K562 (cell line): ENCODE measurements at regions not wholly inside any gene's neighbourhood (a gene's known extent, or its start where the extent isn't known, plus 50 kb on each side); places are given as distances from the start of the nearest gene placed in this dataset.

ENCODE experiments used
- ATAC-seq: fragments of 200-7000 bp; cut with Tn5 transposase; 3 replicates; pipeline ENCODE4 v1.9.1; 2020; ENCODE audit warnings: moderate library complexity
- BruUV-seq: library from RNA; stranded (reverse); fragments of 400-500 nt; replicated peaks from 2 replicates; lab custom pipeline; 2021; lab: Mats Ljungman, UMichigan
- CTCF ChIA-PET: fragments of 300-600 bp; formaldehyde crosslinking; extraction: SDS; loops from one replicate; lab custom pipeline; 2021; ENCODE audit warnings: low intra/inter-chr PET ratio; lab: Yijun Ruan, JAX
- POLR2A ChIA-PET: fragments of 300-600, 350-650 bp; sonication (Branson Sonifier 250); formaldehyde crosslinking; extraction: SDS; loops from one replicate; lab custom pipeline; 2021; ENCODE audit warnings: antibody characterized with exemption, inconsistent platforms; lab: Yijun Ruan, JAX
- DNase-seq, 4 experiments: peaks; one replicate each; pipeline versions ENCODE4 v3.0.0 to v3.0.0-alpha.2; 2011 to 2018; ENCODE audit warnings: low spot score in 3 of 4, mixed read lengths in 3 of 4; ENCODE audit errors: extremely low read depth in 1 of 4
- FAIRE-seq: peaks from 2 replicates; lab custom pipeline; 2011; peaks lifted over from hg19 to GRCh38; lab: Jason Lieb, UNC
- H2AFZ ChIP-seq: 2 replicates; pipeline ENCODE4 v1.6.0; 2011; ENCODE audit warnings: low read depth, low read length, control low read depth, inconsistent platforms
- H3K27ac ChIP-seq: fragments of 200-600 bp; 3 replicates; pipeline ENCODE4 v1.8.0; 2011; ENCODE audit warnings: low read depth, mild to moderate bottlenecking, control low read depth, inconsistent platforms, low read length, moderate library complexity, mixed read lengths; ENCODE audit errors: extremely low read depth
- H3K27me3 ChIP-seq, 2 experiments: fragments of 300-600 bp in 1 of 2; 2 replicates in 1 of 2; 3 replicates in 1 of 2; pipeline versions ENCODE4 v1.6.0 to v1.8.0; 2011; ENCODE audit warnings: inconsistent platforms in 2 of 2, low read length in 2 of 2, mild to moderate bottlenecking in 1 of 2, mixed read lengths in 1 of 2, moderate library complexity in 1 of 2; ENCODE audit not compliant: control insufficient read depth in 2 of 2, insufficient read depth in 2 of 2
- H3K36me3 ChIP-seq: fragments of 300-600 bp; 3 replicates; pipeline ENCODE4 v1.8.0; 2011; ENCODE audit warnings: mild to moderate bottlenecking, low read length, inconsistent platforms; ENCODE audit not compliant: control insufficient read depth, insufficient read depth
- H3K4me1 ChIP-seq, 2 experiments: fragments of 200-600 bp in 1 of 2; replicated peaks in 1 of 2; 2 replicates in 1 of 2; 3 replicates in 1 of 2; pipeline versions ENCODE4 v1.5.1 to v1.8.0; 2011; ENCODE audit warnings: inconsistent platforms in 2 of 2, low read length in 2 of 2, mild to moderate bottlenecking in 1 of 2, mixed read lengths in 1 of 2, moderate library complexity in 1 of 2; ENCODE audit not compliant: control insufficient read depth in 2 of 2, insufficient read depth in 2 of 2
- H3K4me2 ChIP-seq: 2 replicates; pipeline ENCODE4 v1.6.1; 2011; ENCODE audit warnings: low read length, control low read depth, inconsistent platforms, mixed read lengths; ENCODE audit not compliant: insufficient read depth
- H3K4me3 ChIP-seq: fragments of 200-600 bp; sonication (generic), shearing (Covaris generic); 2 replicates; pipeline ENCODE4 v1.5.1; 2016; ENCODE audit warnings: control low read depth, inconsistent platforms
- H3K79me2 ChIP-seq: fragments of 200-600 bp; 3 replicates; pipeline ENCODE4 v1.8.0; 2011; ENCODE audit warnings: low read length, inconsistent platforms; ENCODE audit not compliant: control insufficient read depth, insufficient read depth
- H3K9ac ChIP-seq, 2 experiments: 2 replicates each; pipeline versions ENCODE4 v1.6.0 to v1.6.1; 2011; ENCODE audit warnings: low read depth in 2 of 2, low read length in 2 of 2, control low read depth in 1 of 2, inconsistent platforms in 1 of 2, mild to moderate bottlenecking in 1 of 2, mixed read lengths in 1 of 2; ENCODE audit not compliant: insufficient read depth in 1 of 2
- H3K9me1 ChIP-seq: one replicate; pipeline ENCODE4 v1.6.0; 2011; ENCODE audit warnings: inconsistent platforms, mild to moderate bottlenecking, low read length, moderate library complexity; ENCODE audit not compliant: control insufficient read depth, insufficient read depth
- H3K9me3 ChIP-seq: replicated peaks from 2 replicates; pipeline ENCODE4 v1.5.1; 2011; ENCODE audit warnings: low read depth, low read length, inconsistent platforms; ENCODE audit not compliant: control insufficient read depth, insufficient read depth
- H4K20me1 ChIP-seq: replicated peaks from 2 replicates; pipeline ENCODE4 v1.6.1; 2011; ENCODE audit warnings: low read length, inconsistent platforms, mixed read lengths; ENCODE audit not compliant: control insufficient read depth, insufficient read depth
- ELF1 ChIP-seq: fragments of 200-800 bp; sonication (Bioruptor generic); IDR thresholded peaks from 2 replicates; pipeline ENCODE4 v1.6.1; 2016; ENCODE audit warnings: missing genetic modification characterization, missing compliant biosample characterization
- ELF4 ChIP-seq: fragments of 450-650 bp; formaldehyde crosslinking; IDR thresholded peaks from 2 replicates; pipeline ENCODE4 v1.4.0; 2022; ENCODE audit warnings: missing genetic modification characterization
- MED1 ChIP-seq: sonication (generic); formaldehyde crosslinking; IDR thresholded peaks from 2 replicates; pipeline ENCODE4 v1.8.1; 2023; ENCODE audit warnings: missing genetic modification reagents, borderline replicate concordance
- MYBL2 ChIP-seq, 2 experiments: fragments of 450-650 bp in 1 of 2; sonication (generic) in 1 of 2; formaldehyde crosslinking in 1 of 2; IDR thresholded peaks; 2 replicates each; pipeline versions ENCODE4 v1.6.1 to v1.8.1; 2017 to 2022; ENCODE audit warnings: borderline replicate concordance in 1 of 2, inconsistent platforms in 1 of 2, low read depth in 1 of 2, mild to moderate bottlenecking in 1 of 2, missing genetic modification reagents in 1 of 2, moderate library complexity in 1 of 2
- RBM14 ChIP-seq: fragments of 200-400 bp; formaldehyde crosslinking; IDR thresholded peaks from 2 replicates; pipeline ENCODE4 v1.6.1; 2018; ENCODE audit warnings: low read depth, mild to moderate bottlenecking, low read length, moderate library complexity, borderline replicate concordance; ENCODE audit not compliant: insufficient read depth
- RBM17 ChIP-seq: fragments of 200-400 bp; formaldehyde crosslinking; IDR thresholded peaks from 2 replicates; pipeline ENCODE4 v1.6.1; 2017; ENCODE audit warnings: low read depth, mild to moderate bottlenecking, low read length, borderline replicate concordance
- RBM39 ChIP-seq: fragments of 200-400 bp; formaldehyde crosslinking; optimal IDR thresholded peaks from 2 replicates; pipeline ENCODE3; 2018; ENCODE audit warnings: low read depth, low read length
- SPI1 ChIP-seq: IDR thresholded peaks from 2 replicates; pipeline ENCODE4 v1.6.1; 2011; ENCODE audit warnings: low read depth, low read length, control low read depth, borderline replicate concordance
- STAT5A ChIP-seq: IDR thresholded peaks from 2 replicates; pipeline ENCODE4 v1.6.1; 2012; ENCODE audit warnings: low read length, inconsistent platforms, borderline replicate concordance
- TCF3 ChIP-seq: sonication (generic); formaldehyde crosslinking; IDR thresholded peaks from 2 replicates; pipeline ENCODE4 v1.4.0; 2020; ENCODE audit warnings: mild to moderate bottlenecking, missing genetic modification reagents
- TRIM24 ChIP-seq, 2 experiments: fragments of 450-650 bp; IDR thresholded peaks; 2 replicates each; pipeline ENCODE4 v1.6.1; 2016
- WGBS: fragments of 100-300 bp; shearing (Covaris generic); methylation state at CpG from one replicate; pipeline ENCODE4 v1.1.6; 2016; ENCODE audit warnings: low coverage, mixed read lengths; ENCODE audit not compliant: insufficient coverage; ENCODE audit errors: missing lambda C conversion rate; 5-methylcytosine and 5-hydroxymethylcytosine counted together
- in situ Hi-C: fragments of 300-500 bp; cut with MboI; formaldehyde crosslinking; loops from 4 replicates; pipeline ENCODE4 v1.15.0; 2018; ENCODE audit warnings: inconsistent platforms, mixed read lengths
- intact Hi-C: fragments of 100-400 bp; cut with micrococcal nuclease; formaldehyde crosslinking; loops from 2 replicates; pipeline ENCODE4 v1.14.2; 2022
- TF ChIP-seq, protein P1 (sequence below): fragments of 450-650 bp; IDR thresholded peaks from 2 replicates; pipeline ENCODE4 v1.6.1; 2016; ENCODE audit warnings: borderline replicate concordance
- TF ChIP-seq, protein P2 (sequence below): fragments of 250-450 bp; sonication (Bioruptor Pico); IDR thresholded peaks from 2 replicates; pipeline ENCODE4 v1.4.0; 2020
- TF ChIP-seq, protein P3 (sequence below): fragments of 450-650 bp; IDR thresholded peaks from 2 replicates; pipeline ENCODE4 v1.6.1; 2016; ENCODE audit warnings: antibody characterized with exemption
- TF ChIP-seq, protein P4 (sequence below): sonication (generic); formaldehyde crosslinking; IDR thresholded peaks from 2 replicates; pipeline ENCODE4 v1.8.1; 2023; ENCODE audit warnings: mild to moderate bottlenecking, missing genetic modification reagents
- TF ChIP-seq, protein P5 (sequence below): fragments of 250-450 bp; sonication (Bioruptor Pico); IDR thresholded peaks from 2 replicates; pipeline ENCODE4 v1.8.0; 2022; ENCODE audit warnings: moderate library complexity, mild to moderate bottlenecking, inconsistent platforms

DNA sequence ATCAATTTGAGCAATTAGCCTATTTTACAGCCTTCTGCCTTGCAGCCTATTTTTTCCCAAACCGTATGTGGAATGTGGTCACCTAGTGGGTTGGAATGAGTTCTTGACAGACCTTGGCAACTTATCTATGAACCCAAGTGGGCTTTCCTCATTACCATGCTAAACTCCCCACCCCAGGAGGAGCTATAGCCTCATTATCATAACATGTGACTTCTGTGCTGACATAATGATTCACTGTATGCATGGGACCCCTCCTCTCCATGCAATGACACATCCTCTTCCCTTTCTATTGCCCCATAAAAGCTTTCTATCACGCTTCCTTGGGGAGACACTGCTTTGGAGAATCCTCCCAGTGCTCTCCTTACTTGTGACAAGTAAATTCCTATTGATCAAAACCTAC, 83.5 kb upstream of the FHIT start:
- ChIA-PET POLR2A (no interaction called here), CTCF (no interaction called here)
- H2AFZ ChIP-seq = no peak overlapping the region
- H3K27ac ChIP-seq = no peak overlapping the region
- no peaks in the 10 kb centered on the region for H3K79me2 ChIP-seq
- no peak overlapping the region for H3K4me2 ChIP-seq
- 0% methylated on average over 2 of the region's 2 CpGs for WGBS
- H3K9me1 ChIP-seq = no peaks in the 10 kb centered on the region
- no peaks in the 10 kb centered on the region for H3K4me1 ChIP-seq
- no peak for ATAC-seq
- in situ Hi-C loops = no loop called here
- no peak overlapping the region for H3K9ac ChIP-seq
- intact Hi-C loops = no loop called here
- FAIRE-seq = no peak
- H3K36me3 ChIP-seq = no peaks in the 10 kb centered on the region
- H4K20me1 ChIP-seq = no peaks in the 10 kb centered on the region
- no peak overlapping the region for H3K4me3 ChIP-seq
- no TSS peak for BruUV-seq
- no peaks in the 10 kb centered on the region for H3K9me3 ChIP-seq
- no peak for DNase-seq
- no peaks in the 10 kb centered on the region for H3K27me3 ChIP-seq
- TF ChIP-seq SPI1 (no peak), TCF3 (no peak), RBM14 (no peak), MYBL2 (IDR thresholded peaks at IDR 0.05; ENCODE audit: low read depth) (no peak), MYBL2 (CRISPR knock-in tag; IDR thresholded peaks at IDR 0.05; ENCODE audit: borderline replicate concordance) (no peak), STAT5A (no peak), ELF1 (no peak), RBM39 (no peak), RBM17 (no peak), ELF4 (no peak), TRIM24 (IDR thresholded peaks at IDR 0.05) (no peak), MED1 (CRISPR knock-in tag) (no peak)
- TF ChIP-seq, protein P1, sequence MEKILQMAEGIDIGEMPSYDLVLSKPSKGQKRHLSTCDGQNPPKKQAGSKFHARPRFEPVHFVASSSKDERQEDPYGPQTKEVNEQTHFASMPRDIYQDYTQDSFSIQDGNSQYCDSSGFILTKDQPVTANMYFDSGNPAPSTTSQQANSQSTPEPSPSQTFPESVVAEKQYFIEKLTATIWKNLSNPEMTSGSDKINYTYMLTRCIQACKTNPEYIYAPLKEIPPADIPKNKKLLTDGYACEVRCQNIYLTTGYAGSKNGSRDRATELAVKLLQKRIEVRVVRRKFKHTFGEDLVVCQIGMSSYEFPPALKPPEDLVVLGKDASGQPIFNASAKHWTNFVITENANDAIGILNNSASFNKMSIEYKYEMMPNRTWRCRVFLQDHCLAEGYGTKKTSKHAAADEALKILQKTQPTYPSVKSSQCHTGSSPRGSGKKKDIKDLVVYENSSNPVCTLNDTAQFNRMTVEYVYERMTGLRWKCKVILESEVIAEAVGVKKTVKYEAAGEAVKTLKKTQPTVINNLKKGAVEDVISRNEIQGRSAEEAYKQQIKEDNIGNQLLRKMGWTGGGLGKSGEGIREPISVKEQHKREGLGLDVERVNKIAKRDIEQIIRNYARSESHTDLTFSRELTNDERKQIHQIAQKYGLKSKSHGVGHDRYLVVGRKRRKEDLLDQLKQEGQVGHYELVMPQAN = no peak
- TF ChIP-seq, protein P2, sequence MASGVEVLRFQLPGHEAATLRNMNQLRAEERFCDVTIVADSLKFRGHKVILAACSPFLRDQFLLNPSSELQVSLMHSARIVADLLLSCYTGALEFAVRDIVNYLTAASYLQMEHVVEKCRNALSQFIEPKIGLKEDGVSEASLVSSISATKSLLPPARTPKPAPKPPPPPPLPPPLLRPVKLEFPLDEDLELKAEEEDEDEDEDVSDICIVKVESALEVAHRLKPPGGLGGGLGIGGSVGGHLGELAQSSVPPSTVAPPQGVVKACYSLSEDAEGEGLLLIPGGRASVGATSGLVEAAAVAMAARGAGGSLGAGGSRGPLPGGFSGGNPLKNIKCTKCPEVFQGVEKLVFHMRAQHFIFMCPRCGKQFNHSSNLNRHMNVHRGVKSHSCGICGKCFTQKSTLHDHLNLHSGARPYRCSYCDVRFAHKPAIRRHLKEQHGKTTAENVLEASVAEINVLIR = no peak
- TF ChIP-seq, protein P3, sequence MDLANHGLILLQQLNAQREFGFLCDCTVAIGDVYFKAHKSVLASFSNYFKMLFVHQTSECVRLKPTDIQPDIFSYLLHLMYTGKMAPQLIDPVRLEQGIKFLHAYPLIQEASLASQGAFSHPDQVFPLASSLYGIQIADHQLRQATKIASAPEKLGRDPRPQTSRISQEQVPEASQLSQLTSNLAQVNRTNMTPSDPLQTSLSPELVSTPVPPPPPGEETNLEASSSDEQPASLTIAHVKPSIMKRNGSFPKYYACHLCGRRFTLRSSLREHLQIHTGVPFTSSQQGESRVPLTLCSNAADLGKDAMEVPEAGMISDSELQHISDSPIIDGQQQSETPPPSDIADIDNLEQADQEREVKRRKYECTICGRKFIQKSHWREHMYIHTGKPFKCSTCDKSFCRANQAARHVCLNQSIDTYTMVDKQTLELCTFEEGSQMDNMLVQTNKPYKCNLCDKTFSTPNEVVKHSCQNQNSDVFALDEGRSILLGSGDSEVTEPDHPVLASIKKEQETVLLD = no peak
- TF ChIP-seq, protein P4, sequence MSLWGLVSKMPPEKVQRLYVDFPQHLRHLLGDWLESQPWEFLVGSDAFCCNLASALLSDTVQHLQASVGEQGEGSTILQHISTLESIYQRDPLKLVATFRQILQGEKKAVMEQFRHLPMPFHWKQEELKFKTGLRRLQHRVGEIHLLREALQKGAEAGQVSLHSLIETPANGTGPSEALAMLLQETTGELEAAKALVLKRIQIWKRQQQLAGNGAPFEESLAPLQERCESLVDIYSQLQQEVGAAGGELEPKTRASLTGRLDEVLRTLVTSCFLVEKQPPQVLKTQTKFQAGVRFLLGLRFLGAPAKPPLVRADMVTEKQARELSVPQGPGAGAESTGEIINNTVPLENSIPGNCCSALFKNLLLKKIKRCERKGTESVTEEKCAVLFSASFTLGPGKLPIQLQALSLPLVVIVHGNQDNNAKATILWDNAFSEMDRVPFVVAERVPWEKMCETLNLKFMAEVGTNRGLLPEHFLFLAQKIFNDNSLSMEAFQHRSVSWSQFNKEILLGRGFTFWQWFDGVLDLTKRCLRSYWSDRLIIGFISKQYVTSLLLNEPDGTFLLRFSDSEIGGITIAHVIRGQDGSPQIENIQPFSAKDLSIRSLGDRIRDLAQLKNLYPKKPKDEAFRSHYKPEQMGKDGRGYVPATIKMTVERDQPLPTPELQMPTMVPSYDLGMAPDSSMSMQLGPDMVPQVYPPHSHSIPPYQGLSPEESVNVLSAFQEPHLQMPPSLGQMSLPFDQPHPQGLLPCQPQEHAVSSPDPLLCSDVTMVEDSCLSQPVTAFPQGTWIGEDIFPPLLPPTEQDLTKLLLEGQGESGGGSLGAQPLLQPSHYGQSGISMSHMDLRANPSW (CRISPR knock-in tag) = no peak
- TF ChIP-seq, protein P5, sequence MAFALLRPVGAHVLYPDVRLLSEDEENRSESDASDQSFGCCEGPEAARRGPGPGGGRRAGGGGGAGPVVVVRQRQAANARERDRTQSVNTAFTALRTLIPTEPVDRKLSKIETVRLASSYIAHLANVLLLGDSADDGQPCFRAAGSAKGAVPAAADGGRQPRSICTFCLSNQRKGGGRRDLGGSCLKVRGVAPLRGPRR (CRISPR knock-in tag) = no peak
